Tibial nerve (tissue), 3 donors: ENCODE measurements at regions not wholly inside any gene's neighbourhood (a gene's known extent, or its start where the extent isn't known, plus 50 kb on each side); places are given as distances from the start of the nearest gene placed in this dataset.

Experiments used
- POLR2A ChIP-seq, 2 donors: fragments of 450-650 bp; IDR thresholded peaks; one replicate each; pipeline ENCODE4 v1.6.1; 2017; ENCODE audit warnings: antibody characterized with exemption in 2 of 2, mild to moderate bottlenecking in 2 of 2, moderate library complexity in 2 of 2
- TF ChIP-seq, protein P1 (sequence below), 5 experiments: fragments of 200-600 bp in 3 of 5; fragments of 450-650 bp in 2 of 5; sonication (generic) in 3 of 5; IDR thresholded peaks; one replicate each; pipeline ENCODE4 v1.5.1; 2016 to 2019; ENCODE audit warnings: antibody characterized with exemption in 5 of 5, mild to moderate bottlenecking in 3 of 5, moderate library complexity in 2 of 5

DNA sequence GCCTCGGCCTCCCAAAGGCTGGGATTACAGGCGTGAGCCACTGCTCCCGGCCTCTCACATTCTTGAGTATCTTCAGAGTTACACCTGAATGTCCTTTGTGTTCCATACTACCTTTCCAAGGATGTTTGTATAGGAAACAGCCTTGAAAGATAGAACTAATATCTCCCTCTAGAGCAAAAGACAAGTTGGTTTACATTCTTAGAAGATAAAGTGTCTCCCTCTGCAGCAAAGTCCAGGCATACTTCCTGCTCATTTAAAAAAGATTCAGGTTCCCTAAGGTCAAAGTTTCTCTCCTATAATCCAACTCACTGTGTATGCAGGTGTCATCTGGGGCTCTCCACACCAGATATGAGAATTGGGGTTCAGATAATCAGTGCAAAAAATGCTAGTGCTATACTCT, 224.4 kb downstream of the TPBG start:
- TF ChIP-seq, protein P1, sequence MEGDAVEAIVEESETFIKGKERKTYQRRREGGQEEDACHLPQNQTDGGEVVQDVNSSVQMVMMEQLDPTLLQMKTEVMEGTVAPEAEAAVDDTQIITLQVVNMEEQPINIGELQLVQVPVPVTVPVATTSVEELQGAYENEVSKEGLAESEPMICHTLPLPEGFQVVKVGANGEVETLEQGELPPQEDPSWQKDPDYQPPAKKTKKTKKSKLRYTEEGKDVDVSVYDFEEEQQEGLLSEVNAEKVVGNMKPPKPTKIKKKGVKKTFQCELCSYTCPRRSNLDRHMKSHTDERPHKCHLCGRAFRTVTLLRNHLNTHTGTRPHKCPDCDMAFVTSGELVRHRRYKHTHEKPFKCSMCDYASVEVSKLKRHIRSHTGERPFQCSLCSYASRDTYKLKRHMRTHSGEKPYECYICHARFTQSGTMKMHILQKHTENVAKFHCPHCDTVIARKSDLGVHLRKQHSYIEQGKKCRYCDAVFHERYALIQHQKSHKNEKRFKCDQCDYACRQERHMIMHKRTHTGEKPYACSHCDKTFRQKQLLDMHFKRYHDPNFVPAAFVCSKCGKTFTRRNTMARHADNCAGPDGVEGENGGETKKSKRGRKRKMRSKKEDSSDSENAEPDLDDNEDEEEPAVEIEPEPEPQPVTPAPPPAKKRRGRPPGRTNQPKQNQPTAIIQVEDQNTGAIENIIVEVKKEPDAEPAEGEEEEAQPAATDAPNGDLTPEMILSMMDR (IDR thresholded peaks at IDR 0.05) = no peak
- TF ChIP-seq POLR2A (IDR thresholded peaks at IDR 0.05) = no peak
